Effector memory CD8-positive, alpha-beta T cell (primary cell): ENCODE measurements at regions not wholly inside any gene's neighbourhood (a gene's known extent, or its start where the extent isn't known, plus 50 kb on each side); places are given as distances from the start of the nearest gene placed in this dataset.

Experiments used
- ATAC-seq: fragments of 150-1000 bp; cut with Tn5 transposase; replicated peaks from 2 replicates; pipeline ENCODE4 v1.10.0; 2021; ENCODE audit warnings: mild to moderate bottlenecking, moderate library complexity
- DNase-seq, 3 experiments: peaks; one replicate each; pipeline ENCODE4 v3.0.0; 2021
- H3K27ac Mint-ChIP-seq, 2 donors: one replicate each; pipeline ENCODE4 v1.8.0; 2022; ENCODE audit warnings: mild to moderate bottlenecking in 2 of 2, mixed read lengths in 2 of 2, moderate library complexity in 2 of 2
- H3K27me3 Mint-ChIP-seq, 2 donors: one replicate each; pipeline ENCODE4 v1.8.0; 2022; ENCODE audit warnings: mixed read lengths in 2 of 2
- H3K36me3 Mint-ChIP-seq: one replicate; pipeline ENCODE4 v1.8.0; 2022; ENCODE audit warnings: mild to moderate bottlenecking, moderate library complexity, mixed read lengths; ENCODE audit not compliant: insufficient read depth
- H3K4me1 Mint-ChIP-seq, 2 donors: one replicate each; pipeline ENCODE4 v1.8.0; 2022; ENCODE audit warnings: low read depth in 2 of 2, mixed read lengths in 2 of 2
- H3K4me3 Mint-ChIP-seq, 2 donors: one replicate each; pipeline ENCODE4 v1.8.0; 2022; ENCODE audit warnings: mild to moderate bottlenecking in 2 of 2, mixed read lengths in 2 of 2, moderate library complexity in 2 of 2
- H3K9me3 Mint-ChIP-seq, 2 donors: one replicate each; pipeline ENCODE4 v1.8.0; 2022; ENCODE audit warnings: mixed read lengths in 2 of 2

GRCh38 chr2:196563876-196564275 is 75.6 kb upstream of the CCDC150 start:
- no peak for DNase-seq
- Mint-ChIP-seq H3K27me3 (peaks cover 45 to 57% of the 10 kb centered on the region in 2 donors), H3K4me1 (no peaks in the 10 kb centered on the region), H3K36me3 (no peaks in the 10 kb centered on the region), H3K4me3 (no peak overlapping the region), H3K9me3 (peaks cover 2 to 8% of the 10 kb centered on the region in 2 donors), H3K27ac (no peak overlapping the region)
- ATAC-seq: no peak

DNA sequence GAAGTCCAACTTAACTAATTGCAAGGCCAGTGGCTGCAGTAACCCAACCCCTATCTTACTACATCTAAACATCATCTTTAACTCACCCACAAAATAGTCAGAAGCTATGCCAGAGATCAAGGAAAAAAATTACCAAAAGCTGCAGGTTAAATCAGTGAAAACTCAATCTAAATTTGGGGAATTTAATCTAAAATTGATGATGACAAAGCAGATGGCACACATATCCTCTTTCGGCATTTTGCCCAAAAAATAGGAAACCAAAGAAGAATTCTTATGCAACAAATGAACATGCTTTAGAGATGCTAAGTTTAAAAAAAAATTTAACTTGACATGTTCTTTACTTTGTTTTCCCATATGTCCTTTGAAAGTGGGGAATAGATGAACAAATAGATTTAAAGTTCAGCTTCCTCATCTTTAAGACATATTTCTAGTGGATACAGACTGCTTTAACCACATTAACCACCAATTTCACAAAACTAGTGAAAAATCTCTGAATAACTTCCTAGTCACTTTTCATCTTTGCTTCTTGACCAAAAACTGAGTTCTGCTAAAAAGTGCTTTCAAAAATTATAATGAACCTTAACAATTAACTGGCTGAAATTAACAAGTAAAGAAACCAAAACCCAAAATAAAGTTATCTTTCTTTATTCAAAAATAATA is 74.3 kb upstream of the CCDC150 start:
- no peak for ATAC-seq
- Mint-ChIP-seq H3K36me3 (no peaks in the 10 kb centered on the region), H3K9me3 (peaks cover 2 to 8% of the 10 kb centered on the region in 2 donors), H3K27me3 (peaks cover 45 to 61% of the 10 kb centered on the region in 2 donors), H3K4me1 (no peaks in the 10 kb centered on the region), H3K4me3 (no peak overlapping the region), H3K27ac (no peak overlapping the region)
- DNase-seq: no peak

DNA sequence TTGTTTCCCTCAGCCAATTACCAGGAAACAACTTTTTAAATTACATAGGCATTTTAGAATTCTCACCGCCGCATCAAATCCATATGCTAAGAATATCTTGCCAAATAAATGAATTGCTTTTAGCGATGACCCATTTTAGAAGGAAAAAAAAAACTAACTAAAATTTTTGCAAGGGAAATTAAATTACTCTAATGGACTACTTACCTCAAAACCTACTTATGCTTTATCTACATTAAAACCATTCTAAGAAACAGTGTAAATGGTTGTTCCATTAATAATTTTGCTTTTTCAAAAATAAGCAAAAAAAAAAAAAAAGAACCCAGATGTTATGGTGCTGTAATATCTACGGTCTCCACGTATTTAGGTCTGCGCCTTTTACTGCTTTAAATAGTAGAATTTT is 73.5 kb upstream of the CCDC150 start:
- no peak overlapping the region for H3K27ac Mint-ChIP-seq
- H3K9me3 Mint-ChIP-seq: peaks cover 2 to 7% of the 10 kb centered on the region in 2 donors
- peaks cover 45 to 62% of the 10 kb centered on the region in 2 donors for H3K27me3 Mint-ChIP-seq
- DNase-seq: no peak
- no peaks in the 10 kb centered on the region for H3K36me3 Mint-ChIP-seq
- ATAC-seq: no peak
- H3K4me3 Mint-ChIP-seq: no peak overlapping the region
- H3K4me1 Mint-ChIP-seq: no peaks in the 10 kb centered on the region

- H3K9me3 Mint-ChIP-seq: peaks cover 0 to 1% of the 10 kb centered on the region in 2 donors
- no peak overlapping the region for H3K4me3 Mint-ChIP-seq
Observed at GRCh38 chr2:196566961-196567666, 72.4 kb upstream of the CCDC150 start.

GRCh38 chr2:196568506-196568905 is 71.0 kb upstream of the CCDC150 start:
- peaks cover 42 to 69% of the 10 kb centered on the region in 2 donors for H3K27me3 Mint-ChIP-seq
- no peak overlapping the region for H3K27ac Mint-ChIP-seq
- no peak for DNase-seq
- peaks cover 1% of the 10 kb centered on the region in 2 donors for H3K9me3 Mint-ChIP-seq
- no peak for ATAC-seq
- no peaks in the 10 kb centered on the region for H3K4me1 Mint-ChIP-seq
- H3K36me3 Mint-ChIP-seq: no peaks in the 10 kb centered on the region
- no peak overlapping the region for H3K4me3 Mint-ChIP-seq

More at GRCh38 chr2:196566961-196567666, 72.4 kb upstream of the CCDC150 start:
- H3K36me3 Mint-ChIP-seq: no peaks in the 10 kb centered on the region
- H3K4me1 Mint-ChIP-seq: no peaks in the 10 kb centered on the region
- peaks cover 43 to 62% of the 10 kb centered on the region in 2 donors for H3K27me3 Mint-ChIP-seq
- DNase-seq: no peak
- H3K27ac Mint-ChIP-seq: no peak overlapping the region
- no peak for ATAC-seq

- Mint-ChIP-seq H3K4me3 (no peak overlapping the region), H3K27me3 (peaks cover 46 to 48% of the 10 kb centered on the region in 2 donors), H3K27ac (no peak overlapping the region), H3K9me3 (peaks cover 0 to 5% of the 10 kb centered on the region in 2 donors), H3K4me1 (no peaks in the 10 kb centered on the region), H3K36me3 (no peaks in the 10 kb centered on the region)
- ATAC-seq (no peak), DNase-seq (no peak)
Observed at GRCh38 chr2:196584903-196585302, 54.6 kb upstream of the CCDC150 start.

- DNase-seq (no peak), ATAC-seq (no peak)
- no peaks in the 10 kb centered on the region for H3K4me1 Mint-ChIP-seq
- no peak overlapping the region for H3K27ac Mint-ChIP-seq
- peaks cover 0 to 5% of the 10 kb centered on the region in 2 donors for H3K9me3 Mint-ChIP-seq
- H3K36me3 Mint-ChIP-seq: no peaks in the 10 kb centered on the region
- H3K4me3 Mint-ChIP-seq: no peak overlapping the region
- peaks cover 55 to 57% of the 10 kb centered on the region in 2 donors for H3K27me3 Mint-ChIP-seq
Observed at GRCh38 chr2:196586511-196586991, 53.0 kb upstream of the CCDC150 start.

DNA sequence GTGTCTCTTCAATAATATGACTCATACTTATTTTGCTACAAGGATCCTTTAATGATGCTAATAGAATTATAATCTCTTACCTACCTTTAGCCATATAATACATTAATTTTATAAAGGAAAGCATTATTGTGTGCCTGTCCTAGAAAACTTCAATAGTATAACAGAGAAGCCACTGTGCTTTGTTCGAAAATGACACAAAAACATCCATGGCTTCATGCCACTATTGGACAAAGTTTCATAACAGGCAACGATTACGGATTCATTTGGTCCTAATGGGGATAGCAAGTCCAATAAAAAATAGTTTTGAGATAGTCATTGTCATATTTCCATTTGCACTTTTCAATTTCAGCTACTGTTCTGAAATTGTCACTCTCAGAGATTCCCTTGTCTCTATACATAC is 52.5 kb upstream of the CCDC150 start:
- H3K36me3 Mint-ChIP-seq: no peaks in the 10 kb centered on the region
- no peak overlapping the region for H3K27ac Mint-ChIP-seq
- no peak for ATAC-seq
- peaks cover 60 to 62% of the 10 kb centered on the region in 2 donors for H3K27me3 Mint-ChIP-seq
- DNase-seq: no peak
- H3K4me1 Mint-ChIP-seq: no peaks in the 10 kb centered on the region
- H3K4me3 Mint-ChIP-seq: no peak overlapping the region
- H3K9me3 Mint-ChIP-seq: peaks cover 0 to 5% of the 10 kb centered on the region in 2 donors

DNA sequence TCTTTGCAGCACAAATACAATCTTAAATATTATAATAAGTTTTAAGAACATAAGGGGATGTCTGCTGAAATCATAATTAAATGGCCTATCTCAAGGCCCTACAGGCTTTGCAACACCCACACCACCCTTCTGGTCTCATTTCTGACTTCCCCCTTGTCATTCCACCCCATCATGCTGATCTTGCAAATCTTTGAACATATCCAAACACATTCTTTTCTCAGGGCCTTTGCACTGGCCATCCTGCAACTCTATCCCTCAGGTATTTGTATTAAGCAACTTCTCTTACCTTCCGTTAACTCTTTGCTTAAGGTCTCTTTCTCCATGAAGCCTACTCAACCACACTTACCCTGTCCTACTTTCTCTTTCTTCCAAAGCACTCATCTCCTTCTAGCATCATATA is 51.8 kb upstream of the CCDC150 start:
- no peak for DNase-seq
- H3K27ac Mint-ChIP-seq: no peak overlapping the region
- peaks cover 0 to 2% of the 10 kb centered on the region in 2 donors for H3K4me1 Mint-ChIP-seq
- ATAC-seq: no peak
- peaks cover 0 to 5% of the 10 kb centered on the region in 2 donors for H3K9me3 Mint-ChIP-seq
- H3K4me3 Mint-ChIP-seq: no peak overlapping the region
- H3K27me3 Mint-ChIP-seq: peaks cover 59 to 61% of the 10 kb centered on the region in 2 donors
- H3K36me3 Mint-ChIP-seq: no peaks in the 10 kb centered on the region

GRCh38 chr2:196589419-196589818 is 50.1 kb upstream of the CCDC150 start:
- no peak overlapping the region for H3K4me3 Mint-ChIP-seq
- peaks cover 0 to 6% of the 10 kb centered on the region in 2 donors for H3K4me1 Mint-ChIP-seq
- H3K36me3 Mint-ChIP-seq: no peaks in the 10 kb centered on the region
- DNase-seq (no peak), ATAC-seq (no peak)
- H3K27ac Mint-ChIP-seq: no peak overlapping the region
- peaks cover 61 to 62% of the 10 kb centered on the region in 2 donors for H3K27me3 Mint-ChIP-seq
- H3K9me3 Mint-ChIP-seq: peaks cover 0 to 5% of the 10 kb centered on the region in 2 donors
